GM21447 (cell line): ENCODE measurements at regions not wholly inside any gene's neighbourhood (a gene's known extent, or its start where the extent isn't known, plus 50 kb on each side); places are given as distances from the start of the nearest gene placed in this dataset.
"Not testable (repeated sequence)": the region's sequence is repeated elsewhere in the genome, so short reads cannot be mapped to it uniquely, and the experiment has no call there.

ENCODE experiments used
- ATAC-seq: cut with Tn5 transposase; IDR thresholded peaks from one replicate; pipeline ENCODE4 v1.9.1; 2021; ENCODE audit not compliant: unreplicated experiment

GRCh38 chr3:11739706-11740105 lies 96.0 kb upstream of the VGLL4 start:
- ATAC-seq, result no peak

DNA sequence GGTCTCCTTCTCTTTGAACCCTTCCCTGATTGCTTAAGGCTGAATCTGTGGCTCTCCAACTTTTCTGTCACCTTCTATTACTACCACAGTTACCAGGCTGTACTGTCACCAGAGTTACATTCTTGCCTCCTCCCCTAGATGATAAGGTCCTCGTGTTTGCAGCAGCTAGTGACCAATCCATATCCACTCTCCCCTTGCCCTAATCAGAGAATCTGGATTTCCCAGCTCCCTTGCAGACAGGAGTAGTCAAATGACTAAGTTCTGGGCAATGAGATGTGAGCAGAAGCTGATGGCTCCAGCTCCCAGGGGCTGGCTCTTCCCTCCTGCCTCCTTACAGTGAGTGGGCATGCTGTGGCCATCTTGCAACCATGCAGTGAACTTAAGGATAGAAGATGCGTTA lies 95.4 kb upstream of the VGLL4 start:
- ATAC-seq, result no peak

- ATAC-seq, result no peak
Measured at GRCh38 chr3:11737742-11738141, 94.0 kb upstream of the VGLL4 start.

- ATAC-seq, result no peak
Measured at GRCh38 chr3:11736136-11736833, 92.6 kb upstream of the VGLL4 start.

DNA sequence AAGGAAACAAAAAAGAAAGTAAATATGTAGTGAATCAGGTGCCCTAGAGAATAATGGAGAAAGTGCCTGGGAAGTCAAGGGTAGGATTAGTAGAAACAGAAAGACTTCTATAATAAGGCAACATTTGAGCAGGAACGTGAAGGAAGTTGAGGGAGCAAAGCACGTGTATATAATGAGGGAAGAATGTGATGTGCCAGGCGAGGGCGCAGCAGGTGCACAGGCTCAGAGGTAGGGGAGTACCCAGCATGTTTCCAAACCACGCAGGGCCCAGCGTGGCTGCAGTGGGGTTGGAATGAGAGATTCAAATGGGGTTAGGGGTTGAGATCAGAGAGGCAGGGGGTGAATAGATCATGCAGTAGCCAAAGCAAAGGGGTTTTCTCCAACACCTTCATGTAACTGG lies 91.9 kb upstream of the VGLL4 start:
- ATAC-seq, result no peak

GRCh38 chr3:11735111-11735510 lies 91.4 kb upstream of the VGLL4 start:
- ATAC-seq, result not testable (repeated sequence)

DNA sequence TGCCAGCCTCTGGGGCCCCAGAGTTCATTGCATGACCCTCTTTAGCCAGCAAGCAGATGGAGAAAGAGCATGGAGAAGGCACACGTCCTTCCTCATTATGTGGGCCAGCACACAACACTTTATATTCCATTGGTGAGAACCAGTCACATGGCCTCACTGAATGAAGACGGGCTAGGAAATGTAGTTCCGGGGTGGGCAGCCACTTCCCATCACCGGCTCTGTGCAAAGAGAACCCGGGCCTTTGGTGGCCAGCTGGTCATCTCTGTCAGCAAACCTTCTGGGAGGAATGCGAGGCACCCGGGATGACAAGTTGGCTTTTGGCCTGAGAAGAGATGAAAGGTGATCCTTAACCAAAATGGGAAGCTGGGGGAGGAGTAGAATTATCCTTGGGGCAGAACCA lies 90.2 kb upstream of the VGLL4 start:
- ATAC-seq, result no peak

- ATAC-seq, result no peak
Measured at GRCh38 chr3:11727207-11727606, 83.5 kb upstream of the VGLL4 start.

- ATAC-seq, result no peak
Measured at GRCh38 chr3:11726146-11726545, 82.4 kb upstream of the VGLL4 start.

GRCh38 chr3:11725340-11725641 lies 81.6 kb upstream of the VGLL4 start:
- ATAC-seq, result not testable (repeated sequence)

DNA sequence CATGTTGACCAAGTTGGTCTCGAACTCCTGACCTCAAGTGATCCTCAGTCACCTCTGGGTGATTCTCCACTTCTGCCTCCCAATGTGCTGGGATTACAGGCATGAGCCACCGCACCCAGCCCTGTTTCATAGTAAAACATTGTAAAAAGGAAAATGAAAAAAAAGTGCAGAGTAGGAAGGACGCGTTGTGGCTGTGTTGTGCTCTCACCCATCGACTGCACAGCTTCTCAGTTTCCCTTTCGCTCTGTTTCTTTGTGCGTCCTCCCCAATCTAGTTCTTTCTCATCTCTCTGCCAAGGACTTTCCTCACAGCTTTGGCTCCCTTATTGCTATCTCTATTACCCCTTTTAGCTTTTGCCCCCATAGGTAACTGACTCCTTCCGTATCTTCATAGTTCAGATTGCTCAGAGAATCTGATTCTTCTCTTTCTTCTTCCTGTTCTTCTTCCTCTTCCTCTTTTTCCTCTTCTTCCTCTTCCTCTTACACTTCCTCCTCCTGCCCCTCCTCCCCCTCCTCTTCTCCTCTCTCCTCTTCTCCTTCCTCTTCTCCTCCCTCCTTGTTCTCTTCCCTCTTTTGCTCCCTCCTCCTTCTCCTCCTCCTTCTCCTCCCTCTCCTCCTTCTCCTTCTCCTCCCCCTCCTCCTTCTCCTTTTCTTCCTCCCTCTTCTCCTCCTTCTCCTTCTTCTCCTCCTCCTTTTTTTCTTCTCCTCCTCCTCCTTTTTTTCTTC lies 81.1 kb upstream of the VGLL4 start:
- peak; percentile 56 for ATAC-seq

GRCh38 chr3:11721479-11721878 lies 77.8 kb upstream of the VGLL4 start:
- ATAC-seq, result no peak

GRCh38 chr3:11720917-11721411 lies 77.2 kb upstream of the VGLL4 start:
- no peak for ATAC-seq

DNA sequence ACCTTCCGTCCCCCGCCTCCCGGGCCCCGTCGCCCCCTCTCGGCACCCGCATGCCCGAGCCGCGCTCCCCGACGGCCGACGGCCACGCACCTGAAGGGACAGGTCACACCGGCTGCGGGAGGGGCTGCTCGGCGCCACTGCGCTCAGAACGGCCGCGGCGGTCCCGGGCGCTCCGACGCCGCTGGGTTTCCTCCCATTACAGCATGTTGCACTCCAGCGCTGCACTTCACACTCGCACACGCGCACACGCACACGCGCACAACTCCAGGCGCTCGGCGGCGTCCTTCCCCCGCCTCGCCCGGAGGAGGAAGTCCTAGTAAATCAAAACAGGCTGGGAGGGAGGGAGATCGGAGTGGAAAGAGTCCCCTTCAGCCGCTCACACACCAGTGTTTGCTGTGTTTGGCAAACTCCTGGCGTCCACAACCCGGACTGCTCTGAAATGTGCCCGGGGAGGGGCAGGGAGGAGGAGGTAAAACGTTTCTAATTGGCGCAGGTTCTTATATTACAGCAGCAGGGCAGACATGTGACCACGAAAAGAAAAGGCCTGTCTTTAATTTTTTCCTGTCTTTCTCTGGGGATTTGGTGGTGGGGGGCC lies 76.7 kb upstream of the VGLL4 start:
- ATAC-seq, result peak; percentile 26

- peak; percentile 69 for ATAC-seq
Measured at GRCh38 chr3:11719406-11720303, 75.9 kb upstream of the VGLL4 start.

DNA sequence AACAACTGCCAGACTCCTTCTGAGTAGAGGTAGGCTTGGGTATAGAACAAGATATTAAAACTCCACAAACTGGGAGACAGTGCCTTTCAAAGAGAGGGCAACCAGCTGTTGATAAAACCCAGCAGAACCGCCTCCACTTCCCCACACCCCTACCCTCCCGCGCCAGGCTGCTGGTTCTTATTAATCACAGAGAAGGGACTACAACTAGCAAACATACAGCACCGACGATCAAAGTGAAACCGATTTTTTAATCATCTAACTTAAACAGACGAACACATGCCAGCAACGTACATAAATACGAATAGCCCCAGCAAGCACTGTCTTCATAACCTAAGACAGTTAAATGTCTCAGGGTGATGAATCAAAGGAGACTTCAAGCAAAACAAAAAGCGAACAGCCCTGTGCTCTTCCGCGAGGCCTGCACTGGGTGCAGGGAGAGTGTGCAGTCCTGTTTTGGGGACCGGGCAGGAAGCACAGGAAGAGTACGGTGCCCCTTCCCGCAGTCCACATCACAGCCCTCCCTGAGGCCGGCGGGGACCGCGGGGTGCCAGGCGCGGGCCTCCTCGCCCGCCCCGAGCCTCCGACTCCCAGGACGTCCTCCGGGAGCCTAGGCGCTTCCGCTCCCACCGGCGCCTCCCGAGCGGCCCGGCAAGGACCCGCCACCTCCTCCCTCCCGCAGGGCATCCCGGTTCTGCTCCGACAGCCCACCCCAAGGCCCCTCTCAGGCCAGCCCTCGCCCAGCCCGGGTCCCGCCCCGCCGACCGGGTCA lies 75.1 kb upstream of the VGLL4 start:
- ATAC-seq, result peak; percentile 28

DNA sequence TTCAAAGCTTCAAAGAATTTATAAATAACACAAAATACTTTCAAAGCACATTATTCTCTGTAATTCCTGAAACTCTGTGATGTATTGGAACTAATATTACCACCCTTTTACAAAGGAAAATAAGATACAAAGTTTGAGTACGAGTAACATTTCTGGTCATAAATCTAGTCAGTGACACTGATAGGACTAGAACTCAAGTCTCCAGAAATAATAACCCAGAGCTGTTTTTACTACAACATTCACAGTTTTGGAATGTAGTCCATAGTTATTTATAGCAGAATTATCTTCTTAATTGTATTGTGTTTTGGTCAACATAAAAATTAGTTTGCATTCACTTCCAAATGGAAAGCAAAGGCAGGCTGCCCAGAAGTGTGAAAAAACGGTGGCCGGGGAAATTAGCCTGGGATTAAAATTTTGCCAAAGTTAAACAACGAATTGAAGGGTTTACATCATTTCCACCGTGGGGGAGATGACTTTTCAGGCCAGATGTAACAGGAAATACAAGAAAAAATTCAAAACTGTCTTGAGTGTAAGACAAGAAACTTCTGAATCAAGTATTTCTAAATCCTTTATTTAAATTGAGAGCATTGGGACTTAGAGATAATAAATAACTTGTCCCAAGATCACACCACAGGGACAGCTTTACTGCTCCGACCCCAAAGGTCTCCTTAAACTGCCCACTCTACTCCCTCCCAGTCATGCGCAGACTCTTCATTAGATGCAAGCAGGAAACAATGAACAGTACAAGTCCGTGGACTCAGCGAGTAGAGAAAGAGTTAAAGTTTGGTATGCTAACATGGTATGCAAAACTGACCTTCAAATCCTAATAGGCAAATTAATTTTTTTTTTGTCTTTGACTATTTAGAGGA lies 74.3 kb upstream of the VGLL4 start:
- ATAC-seq, result peak; percentile 25

GRCh38 chr3:11717301-11717700 lies 73.6 kb upstream of the VGLL4 start:
- ATAC-seq, result no peak

- no peak for ATAC-seq
Measured at GRCh38 chr3:11716573-11717290, 73.0 kb upstream of the VGLL4 start.
